K562 (cell line): ENCODE measurements at regions not wholly inside any gene's neighbourhood (a gene's known extent, or its start where the extent isn't known, plus 50 kb on each side); places are given as distances from the start of the nearest gene placed in this dataset.

Experiments
- CREB1 ChIP-seq, 2 experiments: sonication (generic) in 1 of 2; formaldehyde crosslinking in 1 of 2; IDR thresholded peaks; 2 replicates each; pipeline versions ENCODE4 v1.6.1 to v1.8.0; 2012 to 2022; ENCODE audit warnings: inconsistent platforms in 1 of 2, mild to moderate bottlenecking in 1 of 2, missing genetic modification reagents in 1 of 2, moderate library complexity in 1 of 2
- CREBBP ChIP-seq: IDR thresholded peaks from one replicate; pipeline ENCODE4 v1.6.1; 2012; ENCODE audit warnings: low read depth, mild to moderate bottlenecking, control low read depth, inconsistent platforms, low read length
- EP300 ChIP-seq: IDR thresholded peaks from 2 replicates; pipeline ENCODE4 v1.6.1; 2012; ENCODE audit warnings: low read length, improper control_type of control experiment
- HEY1 ChIP-seq: fragments of 250-450 bp; sonication (Bioruptor Pico); IDR thresholded peaks from 2 replicates; pipeline ENCODE4 v1.5.0; 2020; ENCODE audit warnings: mild to moderate bottlenecking, moderate library complexity, borderline replicate concordance
- JUN ChIP-seq, 2 experiments: sonication (generic) in 1 of 2; formaldehyde crosslinking in 1 of 2; IDR thresholded peaks; 2 replicates each; pipeline versions ENCODE4 v1.6.1 to v1.8.0; 2012 to 2022; ENCODE audit warnings: borderline replicate concordance in 2 of 2, mild to moderate bottlenecking in 2 of 2, improper control_type of control experiment in 1 of 2, low read depth in 1 of 2, low read length in 1 of 2, missing genetic modification reagents in 1 of 2
- MIER1 ChIP-seq: fragments of 450-650 bp; IDR thresholded peaks from 2 replicates; pipeline ENCODE4 v1.6.1; 2016; ENCODE audit warnings: antibody characterized with exemption, mild to moderate bottlenecking, low read depth
- NBN ChIP-seq: fragments of 450-650 bp; IDR thresholded peaks from 2 replicates; pipeline ENCODE4 v1.6.1; 2016; ENCODE audit warnings: low read depth, mild to moderate bottlenecking
- POLR2AphosphoS5 ChIP-seq: IDR thresholded peaks from 2 replicates; pipeline ENCODE4 v1.6.1; 2011; ENCODE audit warnings: mild to moderate bottlenecking, low read depth, low read length, moderate library complexity; ENCODE audit not compliant: control insufficient read depth, insufficient read depth
- SRF ChIP-seq, 2 experiments: fragments of 250-450, 450-650 bp in 1 of 2; sonication (Bioruptor Pico) in 1 of 2; sonication (generic) in 1 of 2; formaldehyde crosslinking; IDR thresholded peaks; 2 replicates each; pipeline versions ENCODE4 v1.5.0 to v1.5.1; 2020 to 2022; ENCODE audit warnings: mild to moderate bottlenecking in 1 of 2, missing genetic modification reagents in 1 of 2
- TEAD4 ChIP-seq, 2 experiments: sonication (generic) in 1 of 2; formaldehyde crosslinking in 1 of 2; IDR thresholded peaks; 2 replicates each; pipeline versions ENCODE4 v1.6.1 to v1.8.0; 2012 to 2022; ENCODE audit warnings: borderline replicate concordance in 1 of 2, inconsistent platforms in 1 of 2, low read length in 1 of 2, mild to moderate bottlenecking in 1 of 2, missing genetic modification reagents in 1 of 2
- XRCC3 ChIP-seq: fragments of 450-650 bp; IDR thresholded peaks from 2 replicates; pipeline ENCODE4 v1.6.1; 2017; ENCODE audit warnings: mild to moderate bottlenecking, moderate library complexity
- ZNF124 ChIP-seq: sonication (generic); formaldehyde crosslinking; IDR thresholded peaks from 2 replicates; pipeline ENCODE4 v1.8.1; 2022; ENCODE audit warnings: missing genetic modification reagents
- ZNF316 ChIP-seq: fragments of 450-650 bp; IDR thresholded peaks from 2 replicates; pipeline ENCODE4 v1.6.1; 2016
- ZNF445 ChIP-seq: fragments of 250-450 bp; sonication (Bioruptor Pico); IDR thresholded peaks from 2 replicates; pipeline ENCODE4 v1.4.0; 2020; ENCODE audit warnings: low read depth, mild to moderate bottlenecking, moderate library complexity
- TF ChIP-seq, protein P1 (sequence below): fragments of 250-450 bp; sonication (Bioruptor Pico); IDR thresholded peaks from 2 replicates; pipeline ENCODE4 v1.5.0; 2021
- TF ChIP-seq, protein P2 (sequence below): fragments of 250-450 bp; sonication (Bioruptor Pico); IDR thresholded peaks from 2 replicates; pipeline ENCODE4 v1.5.0; 2020; ENCODE audit warnings: mild to moderate bottlenecking
- TF ChIP-seq, protein P3 (sequence below): fragments of 250-450 bp; sonication (Bioruptor Pico); IDR thresholded peaks from 2 replicates; pipeline ENCODE4 v1.4.0; 2020; ENCODE audit warnings: mild to moderate bottlenecking
- TF ChIP-seq, protein P4 (sequence below): fragments of 250-450 bp; sonication (Bioruptor Pico); IDR thresholded peaks from 2 replicates; pipeline ENCODE4 v1.4.0; 2020
- TF ChIP-seq, protein P5 (sequence below): fragments of 250-450 bp; sonication (Bioruptor Pico); IDR thresholded peaks from 2 replicates; pipeline ENCODE4 v1.4.0; 2020; ENCODE audit warnings: borderline replicate concordance

DNA sequence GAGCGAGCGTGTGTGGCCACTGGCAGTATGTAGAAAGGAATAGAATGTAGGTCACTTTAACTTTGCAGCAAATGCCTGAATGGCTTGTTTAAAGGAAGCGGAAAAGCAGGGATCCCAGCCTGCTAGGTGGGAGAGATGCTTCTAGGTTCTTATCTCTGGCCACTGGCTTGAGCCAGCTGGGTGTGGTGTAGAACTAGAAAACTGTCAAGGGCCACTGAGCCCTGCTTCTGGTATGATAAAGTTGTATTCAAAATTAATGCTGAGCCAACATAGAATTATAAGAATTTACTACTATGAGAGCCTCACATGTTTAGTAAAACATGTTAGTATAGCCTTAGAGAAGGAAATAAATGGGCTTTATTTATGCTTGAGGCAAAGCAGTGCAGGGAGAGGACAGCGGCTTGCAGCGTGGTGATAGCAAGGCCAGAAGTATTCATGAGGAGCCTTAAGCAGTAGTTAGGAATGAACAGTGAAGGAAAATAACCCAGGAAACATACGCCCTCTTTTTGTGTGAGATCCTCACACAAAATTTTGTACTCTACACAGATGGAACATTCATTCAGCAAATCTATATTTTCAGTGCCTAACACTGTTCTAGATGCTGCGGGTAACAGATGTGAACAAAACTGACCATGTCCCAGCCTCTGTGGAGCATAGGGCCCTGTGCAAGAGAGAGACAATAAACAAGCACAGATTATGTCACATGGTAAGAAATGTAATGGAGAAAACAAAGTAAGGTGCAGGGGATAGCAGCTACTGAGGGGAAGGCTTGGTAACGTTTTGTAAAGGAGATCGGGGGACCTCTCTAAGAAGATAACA, 863.2 kb downstream of the DIAPH3 start (continued):
- TF ChIP-seq SRF (CRISPR knock-in tag; IDR thresholded peaks at IDR 0.05) (no peak), JUN (IDR thresholded peaks at IDR 0.05; ENCODE audit: borderline replicate concordance, low read depth, low read length) (no peak), JUN (CRISPR knock-in tag; IDR thresholded peaks at IDR 0.05; ENCODE audit: borderline replicate concordance) (no peak), ZNF124 (CRISPR knock-in tag) (no peak), TEAD4 (IDR thresholded peaks at IDR 0.05; ENCODE audit: low read length) (peak; percentile 69), TEAD4 (CRISPR knock-in tag; IDR thresholded peaks at IDR 0.05; ENCODE audit: borderline replicate concordance) (no peak), NBN (no peak), ZNF445 (CRISPR knock-in tag) (no peak), HEY1 (CRISPR knock-in tag) (no peak), XRCC3 (no peak), CREB1 (IDR thresholded peaks at IDR 0.05) (no peak), CREB1 (CRISPR knock-in tag; IDR thresholded peaks at IDR 0.05) (no peak), POLR2AphosphoS5 (0 out of 2 replicates have a peak, but pooled peaks have one; percentile 32), CREBBP (no peak), ZNF316 (peak; percentile 51), MIER1 (no peak), EP300 (peak; percentile 28; the same call in 1 of the 2 replicates)
- TF ChIP-seq, protein P1, sequence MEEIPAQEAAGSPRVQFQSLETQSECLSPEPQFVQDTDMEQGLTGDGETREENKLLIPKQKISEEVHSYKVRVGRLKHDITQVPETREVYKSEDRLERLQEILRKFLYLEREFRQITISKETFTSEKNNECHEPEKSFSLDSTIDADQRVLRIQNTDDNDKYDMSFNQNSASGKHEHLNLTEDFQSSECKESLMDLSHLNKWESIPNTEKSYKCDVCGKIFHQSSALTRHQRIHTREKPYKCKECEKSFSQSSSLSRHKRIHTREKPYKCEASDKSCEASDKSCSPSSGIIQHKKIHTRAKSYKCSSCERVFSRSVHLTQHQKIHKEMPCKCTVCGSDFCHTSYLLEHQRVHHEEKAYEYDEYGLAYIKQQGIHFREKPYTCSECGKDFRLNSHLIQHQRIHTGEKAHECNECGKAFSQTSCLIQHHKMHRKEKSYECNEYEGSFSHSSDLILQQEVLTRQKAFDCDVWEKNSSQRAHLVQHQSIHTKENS (CRISPR knock-in tag) = no peak
- TF ChIP-seq, protein P2, sequence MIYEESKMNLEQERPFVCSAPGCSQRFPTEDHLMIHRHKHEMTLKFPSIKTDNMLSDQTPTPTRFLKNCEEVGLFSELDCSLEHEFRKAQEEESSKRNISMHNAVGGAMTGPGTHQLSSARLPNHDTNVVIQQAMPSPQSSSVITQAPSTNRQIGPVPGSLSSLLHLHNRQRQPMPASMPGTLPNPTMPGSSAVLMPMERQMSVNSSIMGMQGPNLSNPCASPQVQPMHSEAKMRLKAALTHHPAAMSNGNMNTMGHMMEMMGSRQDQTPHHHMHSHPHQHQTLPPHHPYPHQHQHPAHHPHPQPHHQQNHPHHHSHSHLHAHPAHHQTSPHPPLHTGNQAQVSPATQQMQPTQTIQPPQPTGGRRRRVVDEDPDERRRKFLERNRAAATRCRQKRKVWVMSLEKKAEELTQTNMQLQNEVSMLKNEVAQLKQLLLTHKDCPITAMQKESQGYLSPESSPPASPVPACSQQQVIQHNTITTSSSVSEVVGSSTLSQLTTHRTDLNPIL (CRISPR knock-in tag) = no peak
- TF ChIP-seq, protein P3, sequence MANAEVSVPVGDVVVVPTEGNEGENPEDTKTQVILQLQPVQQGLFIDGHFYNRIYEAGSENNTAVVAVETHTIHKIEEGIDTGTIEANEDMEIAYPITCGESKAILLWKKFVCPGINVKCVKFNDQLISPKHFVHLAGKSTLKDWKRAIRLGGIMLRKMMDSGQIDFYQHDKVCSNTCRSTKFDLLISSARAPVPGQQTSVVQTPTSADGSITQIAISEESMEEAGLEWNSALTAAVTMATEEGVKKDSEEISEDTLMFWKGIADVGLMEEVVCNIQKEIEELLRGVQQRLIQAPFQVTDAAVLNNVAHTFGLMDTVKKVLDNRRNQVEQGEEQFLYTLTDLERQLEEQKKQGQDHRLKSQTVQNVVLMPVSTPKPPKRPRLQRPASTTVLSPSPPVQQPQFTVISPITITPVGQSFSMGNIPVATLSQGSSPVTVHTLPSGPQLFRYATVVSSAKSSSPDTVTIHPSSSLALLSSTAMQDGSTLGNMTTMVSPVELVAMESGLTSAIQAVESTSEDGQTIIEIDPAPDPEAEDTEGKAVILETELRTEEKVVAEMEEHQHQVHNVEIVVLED (CRISPR knock-in tag) = no peak
- TF ChIP-seq, protein P4, sequence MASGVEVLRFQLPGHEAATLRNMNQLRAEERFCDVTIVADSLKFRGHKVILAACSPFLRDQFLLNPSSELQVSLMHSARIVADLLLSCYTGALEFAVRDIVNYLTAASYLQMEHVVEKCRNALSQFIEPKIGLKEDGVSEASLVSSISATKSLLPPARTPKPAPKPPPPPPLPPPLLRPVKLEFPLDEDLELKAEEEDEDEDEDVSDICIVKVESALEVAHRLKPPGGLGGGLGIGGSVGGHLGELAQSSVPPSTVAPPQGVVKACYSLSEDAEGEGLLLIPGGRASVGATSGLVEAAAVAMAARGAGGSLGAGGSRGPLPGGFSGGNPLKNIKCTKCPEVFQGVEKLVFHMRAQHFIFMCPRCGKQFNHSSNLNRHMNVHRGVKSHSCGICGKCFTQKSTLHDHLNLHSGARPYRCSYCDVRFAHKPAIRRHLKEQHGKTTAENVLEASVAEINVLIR = no peak
- TF ChIP-seq, protein P5, sequence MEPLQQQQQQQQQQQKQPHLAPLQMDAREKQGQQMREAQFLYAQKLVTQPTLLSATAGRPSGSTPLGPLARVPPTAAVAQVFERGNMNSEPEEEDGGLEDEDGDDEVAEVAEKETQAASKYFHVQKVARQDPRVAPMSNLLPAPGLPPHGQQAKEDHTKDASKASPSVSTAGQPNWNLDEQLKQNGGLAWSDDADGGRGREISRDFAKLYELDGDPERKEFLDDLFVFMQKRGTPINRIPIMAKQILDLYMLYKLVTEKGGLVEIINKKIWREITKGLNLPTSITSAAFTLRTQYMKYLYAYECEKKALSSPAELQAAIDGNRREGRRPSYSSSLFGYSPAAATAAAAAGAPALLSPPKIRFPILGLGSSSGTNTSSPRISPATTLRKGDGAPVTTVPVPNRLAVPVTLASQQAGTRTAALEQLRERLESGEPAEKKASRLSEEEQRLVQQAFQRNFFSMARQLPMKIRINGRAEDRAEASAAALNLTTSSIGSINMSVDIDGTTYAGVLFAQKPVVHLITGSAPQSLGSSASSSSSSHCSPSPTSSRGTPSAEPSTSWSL (CRISPR knock-in tag) = no peak
